BE2C (cell line): ENCODE measurements at regions not wholly inside any gene's neighbourhood (a gene's known extent, or its start where the extent isn't known, plus 50 kb on each side); places are given as distances from the start of the nearest gene placed in this dataset.

Source experiments
- DNase-seq: peaks from one replicate; pipeline ENCODE4 v3.0.0-alpha.2; 2020
- H3K27me3 ChIP-seq: fragments of 250-450 bp; sonication (Bioruptor Pico); 2 replicates; pipeline ENCODE4 v1.5.1; 2020; ENCODE audit warnings: mild to moderate bottlenecking
- H3K36me3 ChIP-seq: fragments of 250-450 bp; sonication (Bioruptor Pico); 2 replicates; pipeline ENCODE4 v1.5.1; 2020; ENCODE audit warnings: mild to moderate bottlenecking
- H3K4me1 ChIP-seq: fragments of 250-450 bp; sonication (Bioruptor Pico); 2 replicates; pipeline ENCODE4 v1.5.1; 2020
- H3K4me3 ChIP-seq: 2 replicates; pipeline ENCODE4 v1.5.1; 2011; ENCODE audit warnings: low read depth, low read length
- H3K9me3 ChIP-seq: fragments of 250-450 bp; sonication (Bioruptor Pico); 2 replicates; pipeline ENCODE4 v1.5.1; 2020
- CTCF ChIP-seq: IDR thresholded peaks from 2 replicates; pipeline ENCODE4 v1.5.1; 2012; ENCODE audit warnings: mild to moderate bottlenecking, low read depth, low read length

GRCh38 chr2:42932271-42933151, 140.1 kb upstream of the HAAO start:
- Histone ChIP-seq H3K4me1 (peaks cover 11% of the 10 kb centered on the region), H3K36me3 (no peaks in the 10 kb centered on the region), H3K4me3 (no peak overlapping the region), H3K9me3 (no peaks in the 10 kb centered on the region), H3K27me3 (no peaks in the 10 kb centered on the region)
- TF ChIP-seq CTCF, result no peak
- no peak for DNase-seq

DNA sequence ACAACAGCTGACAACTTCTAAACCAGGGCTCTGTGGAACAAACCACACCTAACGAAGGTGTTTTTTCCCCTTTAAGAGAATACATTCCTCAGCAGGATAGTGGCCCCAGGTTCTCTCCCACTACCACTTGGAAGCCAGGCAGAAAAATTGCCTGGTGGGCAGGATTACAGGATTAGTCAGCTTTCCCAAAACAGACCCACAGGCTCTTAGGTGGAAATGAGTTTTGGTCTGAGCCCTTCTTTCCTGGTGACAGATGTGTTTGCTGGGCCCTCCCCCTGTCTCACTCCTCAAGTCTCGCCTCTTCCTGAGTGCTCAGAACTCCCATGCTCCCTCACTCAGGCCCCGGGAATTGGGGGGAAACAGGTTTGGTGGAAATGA, 139.4 kb upstream of the HAAO start:
- Histone ChIP-seq H3K4me3 (no peak overlapping the region), H3K27me3 (no peaks in the 10 kb centered on the region), H3K4me1 (peaks cover 11% of the 10 kb centered on the region), H3K9me3 (no peaks in the 10 kb centered on the region), H3K36me3 (no peaks in the 10 kb centered on the region)
- TF ChIP-seq CTCF, result no peak
- no peak for DNase-seq

- Histone ChIP-seq H3K4me1 (peaks cover 11% of the 10 kb centered on the region), H3K4me3 (no peak overlapping the region), H3K36me3 (no peaks in the 10 kb centered on the region), H3K27me3 (no peaks in the 10 kb centered on the region), H3K9me3 (no peaks in the 10 kb centered on the region)
- no peak for DNase-seq
- TF ChIP-seq CTCF, result peak; percentile 43
These were observed 138.9 kb upstream of the HAAO start for GRCh38 chr2:42931146-42931817.

- TF ChIP-seq CTCF, result no peak
- peaks cover 12% of the 10 kb centered on the region for H3K4me1 ChIP-seq
- no peaks in the 10 kb centered on the region for H3K27me3 ChIP-seq
- no peak overlapping the region for H3K4me3 ChIP-seq
- H3K36me3 ChIP-seq, result no peaks in the 10 kb centered on the region
- DNase-seq, result no peak
- no peaks in the 10 kb centered on the region for H3K9me3 ChIP-seq
These were observed 137.7 kb upstream of the HAAO start for GRCh38 chr2:42930025-42930581.

- Histone ChIP-seq H3K27me3 (no peaks in the 10 kb centered on the region), H3K36me3 (no peaks in the 10 kb centered on the region), H3K4me1 (peaks cover 15% of the 10 kb centered on the region), H3K4me3 (no peak overlapping the region), H3K9me3 (no peaks in the 10 kb centered on the region)
- no peak for DNase-seq
- TF ChIP-seq CTCF, result no peak
These were observed 137.2 kb upstream of the HAAO start for GRCh38 chr2:42929546-42930024.
